NAMALWA (cell line): ENCODE measurements at regions not wholly inside any gene's neighbourhood (a gene's known extent, or its start where the extent isn't known, plus 50 kb on each side); places are given as distances from the start of the nearest gene placed in this dataset.

Source experiments
- DNase-seq: peaks from one replicate; pipeline ENCODE4 v3.0.0-alpha.2; 2015; ENCODE audit warnings: low spot score

- no peak for DNase-seq
Measured at GRCh38 chr2:145040433-145040832, 520.5 kb upstream of the ZEB2 start.

GRCh38 chr2:145038041-145038525 lies 518.2 kb upstream of the ZEB2 start:
- DNase-seq: no peak

GRCh38 chr2:145036421-145037011 lies 516.6 kb upstream of the ZEB2 start:
- DNase-seq: no peak

- DNase-seq: no peak
Measured at GRCh38 chr2:145034511-145034910, 514.6 kb upstream of the ZEB2 start.

GRCh38 chr2:145033438-145033837 lies 513.5 kb upstream of the ZEB2 start:
- no peak for DNase-seq

GRCh38 chr2:145032791-145033190 lies 512.9 kb upstream of the ZEB2 start:
- DNase-seq: no peak

- no peak for DNase-seq
Measured at GRCh38 chr2:145029873-145030272, 510.0 kb upstream of the ZEB2 start.

- DNase-seq: no peak
Measured at GRCh38 chr2:145029081-145029480, 509.2 kb upstream of the ZEB2 start.

- no peak for DNase-seq
Measured at GRCh38 chr2:145028101-145028920, 508.4 kb upstream of the ZEB2 start.

GRCh38 chr2:145026456-145027455 lies 506.8 kb upstream of the ZEB2 start:
- no peak for DNase-seq

GRCh38 chr2:145025382-145025781 lies 505.5 kb upstream of the ZEB2 start:
- no peak for DNase-seq

GRCh38 chr2:145023334-145023934 lies 503.5 kb upstream of the ZEB2 start:
- peak; percentile 36 for DNase-seq

GRCh38 chr2:145022666-145023333 lies 502.9 kb upstream of the ZEB2 start:
- DNase-seq: peak; percentile 71

GRCh38 chr2:145021962-145022665 lies 502.2 kb upstream of the ZEB2 start:
- DNase-seq: peak; percentile 38

- DNase-seq: no peak
Measured at GRCh38 chr2:145020694-145021093, 500.8 kb upstream of the ZEB2 start.

GRCh38 chr2:145020139-145020538 lies 500.2 kb upstream of the ZEB2 start:
- DNase-seq: no peak

GRCh38 chr2:145018502-145018901 lies 498.6 kb upstream of the ZEB2 start:
- no peak for DNase-seq

- no peak for DNase-seq
Measured at GRCh38 chr2:145017149-145017548, 497.2 kb upstream of the ZEB2 start.

GRCh38 chr2:145016711-145017110 lies 496.8 kb upstream of the ZEB2 start:
- DNase-seq: no peak

GRCh38 chr2:145015561-145015960 lies 495.6 kb upstream of the ZEB2 start:
- DNase-seq: no peak

GRCh38 chr2:145012806-145013205 lies 492.9 kb upstream of the ZEB2 start:
- DNase-seq: no peak
